Fibroblast of the conjunctiva (primary cell): ENCODE measurements at regions not wholly inside any gene's neighbourhood (a gene's known extent, or its start where the extent isn't known, plus 50 kb on each side); places are given as distances from the start of the nearest gene placed in this dataset.

Source experiments
- DNase-seq: peaks from one replicate; pipeline ENCODE4 v3.0.0-alpha.2; 2010; ENCODE audit warnings: low read depth

DNA sequence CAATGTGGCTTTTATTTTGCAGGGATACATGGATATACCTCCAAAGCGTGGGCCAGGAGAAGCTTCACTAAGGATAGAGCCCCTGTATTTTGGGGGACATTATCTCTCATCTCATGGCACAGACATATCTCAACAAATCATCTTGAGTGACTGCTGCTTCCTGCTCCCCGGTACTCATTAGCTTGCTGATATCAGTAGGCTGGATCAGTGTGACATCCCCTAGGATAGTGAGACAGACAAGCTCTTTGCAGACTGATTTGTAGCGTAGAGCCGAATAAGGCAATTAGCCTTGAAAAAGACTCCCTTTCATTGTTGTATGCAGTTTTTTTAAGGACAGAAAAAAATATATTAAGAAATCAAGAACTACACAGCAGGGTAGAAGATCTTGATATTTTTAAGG is 237.7 kb upstream of the CDH9 start:
- DNase-seq, result no peak

DNA sequence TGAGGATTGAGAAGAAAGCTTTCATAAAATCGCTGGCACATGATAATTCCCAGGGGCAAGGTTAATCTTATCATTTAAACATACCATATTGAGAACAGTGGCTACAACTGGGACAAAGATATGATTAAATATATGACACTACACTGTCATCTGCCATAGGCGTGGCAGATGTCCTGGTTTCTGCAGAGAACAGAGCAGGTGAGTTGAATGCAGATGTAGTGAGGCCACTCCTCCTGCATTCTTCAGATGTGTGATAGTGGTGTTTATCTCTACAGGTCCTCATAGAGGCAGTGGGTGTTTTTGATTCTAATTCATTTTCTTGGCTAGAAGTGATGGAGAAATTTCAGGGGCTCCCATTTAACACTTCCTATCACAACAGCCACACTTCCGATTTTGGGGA is 237.0 kb upstream of the CDH9 start:
- no peak for DNase-seq

DNA sequence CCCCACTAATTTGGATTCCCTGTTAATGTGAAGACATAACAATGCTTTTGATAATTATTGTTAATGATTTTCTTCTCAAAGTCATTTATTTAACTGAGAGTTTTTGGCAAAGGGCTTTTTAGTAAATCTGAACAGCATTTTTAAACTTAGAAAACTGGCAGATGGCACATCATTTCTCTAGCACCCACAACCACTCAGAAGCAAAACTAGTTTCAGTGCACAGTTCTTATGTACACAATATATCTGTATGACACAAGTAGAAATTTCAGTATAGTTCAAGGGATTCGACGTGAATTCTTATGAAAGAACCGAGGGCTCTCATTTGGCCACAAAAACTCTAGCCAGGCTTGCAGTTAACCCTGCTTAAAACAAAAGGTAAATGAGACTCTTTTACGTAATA is 231.4 kb upstream of the CDH9 start:
- no peak for DNase-seq

DNA sequence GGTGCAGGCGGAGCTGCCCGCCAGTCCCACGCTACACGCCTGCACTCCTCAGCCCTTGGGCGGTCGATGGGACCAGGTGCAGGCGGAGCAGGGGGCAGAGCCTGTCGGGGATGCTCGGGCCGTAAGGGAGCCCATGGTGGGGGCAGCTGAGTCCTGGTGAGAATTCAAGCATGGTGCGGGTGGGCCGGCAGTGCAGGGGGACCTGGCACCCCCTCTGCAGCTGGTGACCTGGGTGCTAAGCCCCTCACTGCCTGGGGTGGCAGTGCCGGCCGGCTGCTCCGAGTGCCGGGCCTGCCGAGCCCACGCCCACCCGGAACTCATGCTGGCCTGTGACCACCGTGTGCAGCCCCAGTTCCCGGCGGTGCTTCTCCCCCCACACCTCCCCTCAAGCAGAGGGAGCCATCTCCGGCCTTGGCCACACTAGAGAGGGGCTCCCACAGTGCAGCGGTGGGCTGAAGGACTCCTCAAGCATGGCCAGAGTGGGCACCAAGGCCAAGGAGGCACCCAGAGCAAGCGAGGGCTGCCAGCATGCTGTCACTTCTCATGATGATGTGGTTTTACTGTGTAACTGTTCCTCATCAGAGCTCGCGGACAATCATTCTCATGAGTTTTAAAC is 228.9 kb upstream of the CDH9 start:
- no peak for DNase-seq

DNA sequence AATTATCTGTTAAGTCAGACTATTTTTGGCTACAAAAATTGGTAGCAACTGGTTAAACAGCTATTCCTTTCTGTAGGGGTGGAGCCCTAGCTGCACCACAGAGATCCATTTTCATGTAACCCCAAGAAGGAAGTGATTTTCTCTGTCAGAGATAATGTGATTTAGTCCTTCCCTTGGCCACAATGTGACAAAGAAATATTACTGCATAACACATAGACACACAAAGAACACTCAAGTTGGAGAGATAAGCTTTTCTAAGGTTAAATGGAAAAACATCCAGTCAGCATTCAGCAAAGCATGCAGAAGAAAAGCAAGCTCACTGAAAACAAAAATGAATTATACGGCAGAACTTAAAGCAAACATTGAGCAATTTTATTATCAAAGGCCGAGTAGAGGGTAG is 227.8 kb upstream of the CDH9 start:
- DNase-seq, result no peak

DNA sequence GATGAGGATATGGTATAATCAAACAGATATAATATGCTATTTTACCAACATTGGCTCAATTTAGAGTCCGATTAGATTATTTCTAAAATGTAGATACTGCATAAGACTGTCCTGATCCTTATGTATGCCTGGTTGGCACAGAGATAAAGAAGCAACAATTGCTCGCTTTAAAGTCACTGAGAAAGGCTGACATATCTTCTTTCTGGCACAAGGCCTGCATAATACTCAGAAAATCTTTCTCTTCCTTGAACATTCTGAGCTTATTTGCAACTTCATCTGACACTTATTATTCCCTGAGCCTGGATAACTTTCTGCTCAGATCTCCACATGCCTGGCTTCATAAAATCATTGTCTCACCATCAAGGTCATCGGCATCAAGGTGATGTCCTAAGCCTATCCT is 219.3 kb upstream of the CDH9 start:
- no peak for DNase-seq

DNA sequence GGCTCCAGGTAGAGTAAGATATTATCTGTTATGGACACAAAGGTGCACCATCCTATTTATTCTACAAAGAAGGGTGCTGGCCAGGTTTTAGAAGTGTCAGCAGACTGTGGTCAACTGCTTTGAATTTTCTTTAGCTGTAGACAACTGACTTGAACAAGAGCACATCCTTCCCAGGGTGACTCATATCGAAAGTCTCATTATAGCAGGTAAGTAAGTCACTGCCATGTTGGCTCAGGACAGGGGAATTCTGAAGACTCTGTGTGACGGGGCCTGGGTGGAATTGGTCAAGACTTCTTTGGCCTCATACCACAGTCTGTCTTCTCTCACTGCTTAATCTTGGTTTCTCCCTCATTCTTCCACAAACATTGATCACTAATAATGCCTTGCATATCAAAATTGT is 214.5 kb upstream of the CDH9 start:
- DNase-seq, result no peak

DNA sequence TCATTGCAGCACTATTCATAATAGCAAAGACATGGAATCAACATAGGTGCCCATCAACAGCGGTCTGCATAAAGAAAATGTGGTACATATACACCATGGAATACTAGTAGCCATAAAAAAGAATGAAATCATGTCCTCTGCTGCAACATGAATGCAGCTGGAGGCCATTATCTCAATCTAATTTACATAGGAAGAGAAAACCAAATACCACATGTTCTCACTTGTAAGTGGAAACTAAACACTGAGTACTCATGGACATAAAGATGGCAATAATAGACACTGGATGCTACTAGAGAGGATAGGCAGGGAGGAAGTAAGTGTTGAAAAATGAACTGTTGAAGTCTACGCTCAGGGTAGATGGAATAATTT is 203.9 kb upstream of the CDH9 start:
- no peak for DNase-seq

DNA sequence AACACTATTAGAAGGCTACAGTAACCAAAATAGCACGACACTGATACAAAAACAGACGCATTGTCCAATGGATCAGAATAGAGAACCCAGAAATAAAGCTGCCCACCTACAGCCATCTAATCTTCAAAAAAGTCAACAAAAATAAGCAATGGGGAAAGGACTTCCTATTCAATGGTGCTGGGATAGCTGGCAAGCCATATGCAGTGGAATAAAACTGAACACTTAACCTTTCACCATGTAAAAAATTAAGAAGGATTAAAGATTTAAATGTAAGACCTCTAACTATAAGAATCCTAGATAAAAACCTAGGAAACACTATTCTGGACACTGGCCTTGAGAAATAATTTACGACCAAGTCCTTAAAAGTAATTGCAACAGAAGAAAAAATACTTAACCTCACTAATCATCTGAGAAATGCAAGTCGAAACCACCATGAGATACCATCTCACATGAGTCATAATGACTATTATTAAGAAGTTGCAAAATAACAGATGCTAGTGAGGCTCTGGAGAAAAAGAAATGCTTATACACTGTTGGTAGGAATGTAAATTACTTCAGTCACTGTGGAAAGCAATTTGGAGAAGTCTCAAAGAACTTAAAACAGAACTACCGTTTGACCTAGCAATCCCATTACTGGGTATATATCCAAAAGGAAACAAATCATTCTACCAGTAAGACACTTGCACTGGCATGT is 203.3 kb upstream of the CDH9 start:
- DNase-seq, result peak; percentile 92

DNA sequence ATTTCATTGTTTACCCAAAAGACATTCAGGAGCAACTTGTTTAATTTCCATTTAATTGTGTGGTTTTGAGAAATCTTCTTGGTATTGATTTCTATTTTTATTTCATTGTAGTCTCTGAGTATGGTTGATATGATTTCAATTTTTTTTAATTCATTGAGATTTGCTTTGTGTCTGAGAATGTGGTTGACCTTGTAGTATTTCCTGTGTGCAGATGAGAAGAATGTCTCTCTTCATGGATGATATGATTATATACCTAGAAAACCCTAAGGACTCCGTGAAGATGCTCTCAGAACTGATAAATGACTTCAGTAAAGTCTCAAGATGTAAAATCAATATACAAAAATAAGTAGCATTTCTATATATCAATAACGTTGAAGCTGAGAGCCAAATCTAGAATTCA is 202.4 kb upstream of the CDH9 start:
- DNase-seq, result no peak

DNA sequence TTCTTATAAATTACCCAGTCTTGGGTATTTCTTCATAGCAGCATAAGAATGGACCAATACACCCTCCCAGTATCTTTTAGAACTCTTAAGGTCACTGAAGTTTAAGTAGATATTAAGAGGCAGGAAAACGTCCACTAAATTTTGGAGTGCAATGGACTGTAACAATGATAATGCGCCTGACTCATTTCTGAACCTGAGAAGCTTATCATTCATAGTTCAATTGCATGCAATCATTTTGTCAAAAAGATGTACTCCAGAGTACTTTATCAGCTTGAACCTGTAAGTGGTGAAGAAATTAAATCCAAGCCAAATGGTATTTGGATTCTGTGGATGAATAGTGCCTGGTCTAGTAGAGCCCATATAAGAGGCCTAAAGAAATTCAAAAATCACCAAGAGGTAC is 196.5 kb upstream of the CDH9 start:
- no peak for DNase-seq

DNA sequence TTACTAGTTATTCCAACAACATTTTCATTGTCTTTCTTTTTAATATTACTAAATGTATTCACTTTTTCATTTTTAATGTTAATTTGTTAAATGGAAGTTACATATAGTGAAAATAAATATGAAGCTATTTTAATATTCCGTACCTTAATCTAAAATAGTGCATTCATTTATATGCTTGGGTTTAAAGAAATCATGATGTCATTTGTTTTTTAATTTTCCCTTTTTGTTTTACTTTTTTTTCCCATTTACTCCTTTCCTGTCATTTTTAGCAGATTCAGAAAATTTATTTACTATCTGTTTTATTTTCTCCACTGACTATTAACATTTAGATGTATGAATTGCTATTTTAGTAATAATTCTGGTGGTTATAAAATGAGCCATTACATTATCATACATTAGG is 183.0 kb upstream of the CDH9 start:
- no peak for DNase-seq

DNA sequence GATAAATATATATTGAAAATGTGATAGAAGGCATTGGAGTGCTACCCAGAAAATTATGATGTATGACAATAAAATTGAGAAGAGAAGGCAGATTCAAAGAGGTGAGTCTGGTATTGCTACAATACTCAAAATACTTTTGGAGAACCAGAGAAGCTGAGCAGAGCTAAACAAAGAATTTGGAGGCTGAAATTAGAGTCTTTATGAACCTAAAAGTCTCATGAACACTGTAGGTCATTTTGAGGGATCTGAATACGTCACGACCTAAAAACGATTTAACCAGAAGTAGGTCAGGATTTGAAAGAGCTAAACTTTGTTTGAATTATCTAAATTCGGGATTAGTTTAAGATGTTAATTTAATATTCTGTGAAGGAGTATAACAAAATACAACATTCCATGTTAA is 182.4 kb upstream of the CDH9 start:
- no peak for DNase-seq

DNA sequence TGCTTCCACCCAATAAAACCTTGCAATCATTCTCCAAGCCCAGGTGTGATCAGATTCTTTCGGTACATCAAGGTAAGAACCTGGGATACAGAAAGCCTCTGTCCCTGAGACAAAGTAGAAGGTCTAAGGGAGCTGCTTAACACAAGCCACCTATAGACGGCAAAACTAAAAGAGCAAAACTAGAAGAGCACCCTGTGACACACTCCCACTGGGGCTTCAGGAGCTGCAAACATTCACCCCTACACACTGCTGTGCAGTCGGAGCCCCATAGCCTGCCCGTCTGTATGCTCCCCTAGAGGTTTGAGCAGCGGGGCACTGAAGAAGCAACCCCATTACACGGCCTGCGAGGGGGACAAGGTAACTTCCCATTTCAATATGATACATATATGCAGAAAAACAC is 179.6 kb upstream of the CDH9 start:
- DNase-seq, result no peak

DNA sequence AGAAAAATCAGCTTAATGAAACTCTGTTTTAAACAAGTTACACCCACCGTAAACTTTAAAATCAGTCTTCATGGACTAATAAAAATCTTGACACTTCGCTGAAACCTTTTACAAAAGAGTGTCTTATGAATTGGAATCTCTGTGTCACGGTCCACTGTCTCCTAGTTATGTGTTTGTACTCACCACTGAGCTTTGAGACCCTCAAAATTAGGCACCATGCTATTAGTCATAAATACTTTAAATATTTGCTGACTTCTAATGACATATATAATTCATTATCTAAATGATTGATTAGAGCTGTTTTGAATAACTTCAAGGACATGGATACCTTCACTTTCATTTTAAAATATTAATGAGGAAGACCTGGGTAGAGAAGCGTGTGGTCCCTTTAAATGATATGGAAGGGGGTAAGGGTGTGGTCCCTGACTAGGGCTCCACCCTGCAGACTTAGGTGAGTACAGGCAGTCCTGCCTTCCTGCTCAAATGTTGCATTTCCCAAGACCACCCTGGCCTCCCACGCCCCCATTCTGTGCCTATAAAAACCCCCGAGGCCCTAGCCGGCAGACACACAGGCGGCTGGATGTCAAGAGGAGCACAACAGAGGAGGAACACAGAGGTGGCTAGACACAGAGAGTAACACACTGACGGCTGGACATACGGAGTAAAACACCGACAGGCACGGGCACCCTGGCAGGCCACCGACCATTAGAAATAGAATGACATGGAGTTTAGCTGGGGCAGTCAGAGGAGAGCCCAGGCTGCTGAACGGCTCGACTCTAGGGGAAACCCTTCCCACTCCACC is 179.0 kb upstream of the CDH9 start:
- no peak for DNase-seq

DNA sequence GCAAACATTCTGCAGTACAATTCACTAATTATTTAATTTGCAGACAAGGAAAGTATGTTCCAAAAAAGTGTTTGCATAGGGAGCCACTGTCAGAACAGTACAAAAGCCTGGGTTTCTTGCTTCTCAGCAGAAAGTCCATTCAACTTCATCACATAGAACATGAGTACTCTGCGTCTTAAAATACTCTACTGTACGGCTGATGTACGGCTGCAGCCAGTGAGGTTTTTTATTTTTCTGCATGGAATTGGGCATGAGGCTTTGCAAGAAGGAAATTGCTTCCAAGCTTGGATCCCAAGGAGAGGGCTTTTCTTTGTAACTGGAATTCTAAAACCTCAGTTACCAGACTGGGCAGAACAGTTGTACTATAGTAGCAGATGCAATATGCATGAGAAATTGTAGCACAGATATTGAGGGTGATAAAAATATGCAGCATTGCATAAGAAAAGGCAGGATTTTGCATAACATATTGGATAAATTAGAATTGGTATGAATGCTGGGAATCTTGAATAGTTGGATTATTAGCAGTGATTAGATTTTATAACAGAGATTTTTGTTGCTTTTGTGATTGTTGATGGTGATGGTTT is 178.1 kb upstream of the CDH9 start:
- DNase-seq, result no peak

DNA sequence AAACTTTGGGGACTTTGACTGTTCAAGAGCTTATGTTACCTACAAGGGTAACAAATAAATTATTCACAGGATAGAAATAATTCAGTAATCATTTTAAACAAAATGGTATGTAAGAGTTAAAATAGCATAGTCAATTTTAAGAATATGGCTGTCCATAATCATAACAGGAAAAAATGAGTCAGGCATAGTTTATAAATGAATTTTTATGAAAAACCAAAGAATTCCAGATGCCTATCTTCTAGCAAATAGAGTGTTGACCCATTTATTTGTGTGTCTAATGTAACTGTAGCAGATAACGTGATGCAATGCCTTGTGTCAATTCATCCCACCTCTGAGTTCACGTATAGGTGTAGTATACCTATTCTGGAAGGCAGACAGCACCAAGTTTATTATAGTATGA is 169.7 kb upstream of the CDH9 start:
- DNase-seq, result no peak

DNA sequence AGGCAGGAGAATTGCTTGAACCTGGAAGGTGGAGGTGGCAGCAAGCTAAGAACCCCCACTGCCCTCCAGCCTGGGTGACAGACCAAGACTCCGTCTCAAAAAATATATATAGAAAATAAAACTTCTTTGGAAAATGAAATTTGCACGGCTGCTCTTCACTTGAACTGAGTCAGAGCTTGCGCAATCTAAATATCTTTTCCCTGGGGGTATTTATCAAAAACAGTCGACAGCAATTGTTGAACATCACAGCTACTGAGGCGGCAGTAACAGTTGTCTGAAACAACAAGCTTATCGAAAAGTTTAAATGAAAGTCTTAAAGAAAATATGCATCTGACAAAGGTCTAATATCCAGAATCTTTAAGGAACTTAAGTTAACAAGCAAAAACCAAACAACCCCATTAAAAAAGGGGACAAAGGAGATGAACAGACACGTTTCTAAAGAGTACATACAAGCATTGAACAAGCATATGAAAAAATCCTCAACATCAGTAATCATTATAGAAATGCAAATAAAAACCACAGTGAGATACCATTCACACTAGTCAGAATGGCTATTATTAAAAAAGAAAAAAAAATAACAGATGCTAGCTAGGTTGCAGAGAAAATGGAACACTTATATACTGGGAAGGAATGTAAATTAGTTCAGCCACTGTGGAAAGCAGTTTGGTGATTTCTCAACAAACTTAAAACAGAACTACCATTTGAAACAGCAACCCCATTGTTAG is 153.6 kb upstream of the CDH9 start:
- DNase-seq, result peak; percentile 20

DNA sequence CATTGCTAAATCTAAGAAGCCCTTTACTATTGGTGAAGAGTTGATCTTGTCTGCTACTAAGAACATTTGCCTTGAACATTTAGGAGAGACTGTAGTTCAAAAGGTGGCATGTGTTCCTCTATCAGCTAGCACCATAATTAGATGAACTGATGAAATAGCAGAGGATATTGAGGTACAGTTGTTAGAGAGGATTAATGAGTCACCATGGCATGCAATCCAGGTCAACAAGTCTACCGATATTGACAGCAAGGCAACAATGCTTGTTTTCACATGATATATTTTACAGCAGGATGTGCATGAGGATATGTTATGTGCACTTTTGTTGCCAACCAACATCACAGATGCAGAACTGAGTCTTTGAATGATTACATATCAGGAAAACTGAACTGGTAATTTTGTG is 134.3 kb upstream of the CDH9 start:
- DNase-seq, result no peak

DNA sequence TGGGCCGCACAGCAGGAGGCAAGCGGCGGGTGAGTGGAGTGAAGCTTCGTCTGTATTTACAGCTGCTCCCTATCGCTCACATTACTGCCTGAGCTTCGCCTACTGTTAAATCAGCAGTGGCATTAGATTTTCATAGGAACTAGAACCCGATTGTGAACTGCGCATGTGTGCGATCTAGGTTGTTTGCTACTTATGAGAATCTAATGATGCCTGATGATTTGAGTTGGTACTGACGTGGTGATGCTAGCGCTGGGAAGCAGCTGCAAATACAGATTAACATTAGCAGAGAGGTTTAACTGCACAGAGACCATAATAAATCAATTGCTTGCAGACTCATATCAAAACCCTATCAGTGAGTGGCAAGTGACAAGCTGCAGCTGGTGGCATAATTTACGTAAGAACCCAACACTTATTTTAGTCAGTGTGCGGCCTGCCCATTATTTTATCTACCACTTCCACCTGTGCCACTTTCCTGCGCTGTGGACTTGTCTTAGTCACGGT is 133.4 kb upstream of the CDH9 start:
- no peak for DNase-seq

DNA sequence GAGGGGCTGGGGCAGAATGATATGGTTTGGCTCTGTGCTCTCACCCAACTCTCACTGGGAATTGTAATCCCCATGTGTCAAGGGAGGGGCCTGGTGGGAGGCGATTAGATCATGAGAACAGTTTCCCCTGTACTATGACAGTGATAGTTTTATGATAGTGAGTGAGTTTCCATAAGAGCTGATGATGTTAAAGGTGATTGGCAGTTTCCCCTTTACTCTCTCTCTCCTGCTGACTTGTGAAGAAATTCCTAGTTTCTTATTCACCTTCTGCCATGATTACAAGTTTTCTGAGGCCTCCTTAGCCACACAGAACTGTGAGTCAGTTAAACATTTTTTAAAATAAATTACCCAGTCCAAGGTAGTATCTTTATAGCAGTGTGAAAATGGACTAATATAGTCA is 120.4 kb upstream of the CDH9 start:
- no peak for DNase-seq

DNA sequence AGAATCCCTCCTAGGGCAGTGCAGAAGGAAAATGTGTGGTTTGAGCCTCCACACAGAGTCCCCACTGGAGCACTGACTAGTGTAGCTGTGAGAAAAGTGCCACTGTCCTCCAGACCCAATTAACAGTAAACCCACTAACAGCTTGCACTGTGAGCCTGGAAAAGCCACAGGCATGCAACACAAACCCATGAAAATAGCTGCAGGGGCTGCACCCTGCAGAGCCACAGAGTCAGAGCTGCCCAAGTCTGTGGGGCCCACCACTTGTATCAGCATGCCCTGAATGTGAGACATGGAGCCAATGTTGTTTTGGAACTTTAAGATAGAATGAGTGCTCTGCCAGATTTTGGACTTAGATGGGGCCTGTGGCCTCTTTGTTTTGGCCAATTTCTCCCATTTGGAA is 119.8 kb upstream of the CDH9 start:
- no peak for DNase-seq
